GM19240 (cell line): ENCODE measurements at regions not wholly inside any gene's neighbourhood (a gene's known extent, or its start where the extent isn't known, plus 50 kb on each side); places are given as distances from the start of the nearest gene placed in this dataset.

Experiments used
- DNase-seq: peaks from one replicate; pipeline ENCODE4 v3.0.0; 2011; ENCODE audit warnings: low spot score; ENCODE audit not compliant: insufficient read length

GRCh38 chr22:34702279-34702678, 363.7 kb upstream of the ISX start:
- DNase-seq, result no peak

GRCh38 chr22:34709641-34710040, 356.3 kb upstream of the ISX start:
- no peak for DNase-seq

DNA sequence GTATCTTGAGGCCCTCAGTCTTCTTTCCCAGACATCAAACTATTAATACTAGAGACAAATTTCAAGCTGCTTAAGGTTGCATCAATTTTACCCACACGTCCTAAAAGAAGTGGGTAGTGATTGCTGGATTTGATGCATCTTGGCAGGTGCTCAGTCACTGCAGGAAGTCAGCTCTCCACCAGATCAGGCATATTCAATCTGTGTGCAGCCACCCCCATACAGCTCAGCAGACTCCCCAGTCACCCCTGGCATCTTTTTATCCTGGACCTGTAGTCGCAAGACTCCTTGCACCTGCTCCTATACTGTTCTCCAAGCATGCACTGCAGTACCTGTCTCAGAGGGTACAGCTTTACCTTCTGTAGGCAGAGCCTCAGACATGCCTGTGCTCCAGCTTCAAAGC, 343.1 kb upstream of the ISX start:
- no peak for DNase-seq

GRCh38 chr22:34736081-34736480, 329.9 kb upstream of the ISX start:
- no peak for DNase-seq

DNA sequence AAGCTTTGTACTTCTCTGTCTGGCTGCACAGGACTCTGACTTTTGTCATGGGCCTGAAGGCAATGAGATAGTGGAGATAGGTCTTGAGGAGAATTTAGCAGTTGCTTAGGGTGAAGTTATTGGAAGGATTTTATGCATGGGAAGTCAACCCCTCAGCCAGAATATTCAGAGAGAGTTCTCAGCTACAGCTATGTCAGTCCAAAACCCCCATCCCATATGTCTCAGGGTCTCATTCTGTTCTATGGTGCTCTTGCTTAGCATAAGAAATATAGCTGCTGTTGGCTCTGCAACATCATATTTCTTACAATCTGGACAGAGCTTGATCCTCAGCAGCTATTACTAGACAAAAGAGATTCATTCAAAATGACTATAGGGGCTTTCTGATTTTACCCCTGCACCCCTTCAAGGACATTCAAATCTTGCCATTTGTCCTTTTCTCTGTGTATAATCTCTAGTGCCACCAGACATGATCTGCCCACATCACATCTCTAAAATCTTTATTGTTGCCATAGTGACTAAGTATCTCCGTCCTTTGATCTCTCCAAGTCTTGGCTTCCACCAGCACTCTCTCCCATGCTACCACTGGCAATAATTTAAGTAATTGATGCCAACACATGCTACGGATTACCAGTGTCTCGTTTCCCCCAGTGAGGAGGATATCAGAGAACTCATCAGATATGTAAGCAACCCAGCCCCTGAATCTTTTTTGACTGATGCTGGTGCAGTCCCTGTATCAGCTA, 327.1 kb upstream of the ISX start:
- DNase-seq, result no peak

GRCh38 chr22:34743110-34743751, 322.7 kb upstream of the ISX start:
- DNase-seq, result no peak

GRCh38 chr22:34760276-34761008, 305.5 kb upstream of the ISX start:
- DNase-seq, result no peak

DNA sequence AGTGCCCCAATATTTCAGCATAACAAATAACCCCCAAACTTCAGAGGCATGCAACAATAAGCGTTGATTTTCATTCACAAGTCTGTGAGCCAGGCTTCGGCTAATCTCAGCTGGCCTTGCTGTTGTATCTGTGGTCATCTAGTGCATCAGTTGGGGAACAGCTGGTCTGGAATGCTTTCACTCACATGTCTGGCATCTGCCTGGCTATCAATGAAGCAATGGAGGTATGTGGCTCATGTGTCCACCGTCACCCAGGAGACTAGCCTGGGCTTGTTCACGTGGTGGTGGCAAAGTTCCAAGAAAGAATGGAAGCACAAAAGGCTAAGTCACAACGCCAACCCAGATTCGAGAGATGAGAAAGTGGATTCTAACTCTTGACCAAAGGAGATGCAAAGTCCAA, 304.8 kb upstream of the ISX start:
- no peak for DNase-seq

GRCh38 chr22:34763496-34763895, 302.5 kb upstream of the ISX start:
- DNase-seq, result no peak

DNA sequence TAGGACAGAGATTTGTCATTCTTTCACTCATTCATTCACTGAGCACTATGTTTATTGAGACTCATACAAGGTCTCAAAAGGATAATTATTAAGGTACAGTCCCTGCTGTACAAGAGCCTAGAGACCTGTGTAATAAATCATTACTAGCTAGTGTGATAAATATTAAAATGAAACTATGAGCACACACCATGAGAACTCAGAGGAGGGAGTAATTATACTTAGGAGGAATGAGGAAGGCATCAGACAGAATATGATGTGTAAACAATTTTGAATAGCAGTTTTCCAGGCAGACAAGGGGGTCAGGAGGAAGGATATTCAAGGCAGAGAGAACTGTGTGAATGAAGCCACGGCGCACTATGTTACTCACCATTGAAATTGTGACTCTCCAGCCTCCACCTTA, 300.8 kb upstream of the ISX start:
- no peak for DNase-seq

GRCh38 chr22:34769361-34769760, 296.6 kb upstream of the ISX start:
- DNase-seq, result no peak

DNA sequence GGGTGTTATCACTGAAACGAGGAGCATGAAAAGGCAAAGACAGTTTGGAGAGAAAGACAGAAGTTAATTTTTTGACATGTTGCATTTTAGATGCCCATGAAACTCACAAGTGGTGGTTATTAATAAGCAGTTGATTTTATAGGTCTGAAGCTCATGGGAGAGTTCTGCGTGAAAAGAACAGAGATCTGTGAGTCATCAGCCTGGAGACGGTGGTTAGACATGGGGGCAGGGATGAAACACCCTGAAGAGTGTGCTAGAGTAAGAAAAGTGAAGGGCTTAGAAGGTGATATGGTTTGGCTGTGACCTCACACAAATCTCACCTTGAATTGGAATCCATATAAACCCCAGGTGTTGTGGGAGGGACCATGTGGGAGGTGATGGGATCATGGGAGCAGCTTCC, 289.1 kb upstream of the ISX start:
- no peak for DNase-seq

DNA sequence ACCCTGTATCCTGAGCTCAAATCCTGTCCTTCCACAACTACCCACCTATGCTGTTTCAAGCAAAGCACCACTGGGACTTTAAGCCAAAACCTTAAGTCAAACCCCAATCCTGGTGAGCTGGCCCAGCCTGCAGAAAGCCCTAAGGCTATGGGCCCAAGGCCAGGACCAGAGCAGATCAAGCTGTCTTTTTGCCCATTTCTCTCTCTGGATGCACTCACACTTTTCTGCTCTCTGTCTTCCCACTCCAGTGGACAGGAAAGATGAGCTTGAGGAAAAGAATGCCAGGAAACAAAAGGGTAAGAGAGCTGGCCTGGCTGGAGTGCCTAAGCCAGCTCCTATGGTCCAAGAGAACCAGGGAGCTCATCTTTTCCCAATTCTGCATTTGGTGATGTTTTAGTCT, 284.3 kb upstream of the ISX start:
- DNase-seq, result no peak

GRCh38 chr22:34783436-34783835, 282.5 kb upstream of the ISX start:
- no peak for DNase-seq

DNA sequence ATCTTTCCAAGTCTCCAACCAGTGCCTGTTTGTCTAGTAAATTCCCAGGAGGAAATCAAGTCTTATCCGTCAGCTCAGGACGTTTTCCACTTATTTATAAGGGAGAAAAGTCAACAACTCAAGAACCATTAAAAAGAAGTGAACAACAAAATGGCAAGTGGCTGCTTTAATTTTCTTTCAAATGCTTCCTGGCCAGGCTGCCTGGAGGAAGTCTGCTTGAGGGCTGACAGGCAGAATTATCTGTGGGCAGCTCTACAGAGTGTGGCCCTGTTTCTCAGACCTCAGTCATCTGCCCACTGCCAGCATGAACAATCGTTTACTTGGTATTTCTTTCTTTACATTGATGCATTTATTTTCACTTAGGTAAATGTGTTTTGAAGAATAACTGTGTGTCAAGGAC, 281.9 kb upstream of the ISX start:
- DNase-seq, result no peak

DNA sequence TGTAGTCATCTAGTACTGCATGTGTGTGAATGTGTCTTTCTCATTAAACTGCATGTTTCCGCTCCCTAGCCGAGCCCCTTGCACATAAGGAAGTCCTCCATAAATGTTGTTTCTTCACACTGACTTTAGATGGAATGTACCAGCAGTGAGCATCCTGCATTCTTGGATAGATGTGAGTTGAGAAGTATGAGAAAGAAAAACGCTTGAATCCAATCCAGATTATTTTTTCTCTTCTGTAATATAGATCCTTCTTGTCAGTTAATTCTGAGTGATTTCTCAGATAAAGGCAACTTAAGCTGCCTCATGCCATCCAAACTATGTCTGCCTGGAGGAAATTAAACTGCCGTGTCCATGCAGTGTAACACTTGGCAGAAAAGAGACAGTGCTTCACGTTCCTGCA, 268.1 kb upstream of the ISX start:
- DNase-seq, result no peak

GRCh38 chr22:34798605-34799004, 267.4 kb upstream of the ISX start:
- no peak for DNase-seq

- no peak for DNase-seq
Observed at GRCh38 chr22:34800260-34800980, 265.5 kb upstream of the ISX start.

DNA sequence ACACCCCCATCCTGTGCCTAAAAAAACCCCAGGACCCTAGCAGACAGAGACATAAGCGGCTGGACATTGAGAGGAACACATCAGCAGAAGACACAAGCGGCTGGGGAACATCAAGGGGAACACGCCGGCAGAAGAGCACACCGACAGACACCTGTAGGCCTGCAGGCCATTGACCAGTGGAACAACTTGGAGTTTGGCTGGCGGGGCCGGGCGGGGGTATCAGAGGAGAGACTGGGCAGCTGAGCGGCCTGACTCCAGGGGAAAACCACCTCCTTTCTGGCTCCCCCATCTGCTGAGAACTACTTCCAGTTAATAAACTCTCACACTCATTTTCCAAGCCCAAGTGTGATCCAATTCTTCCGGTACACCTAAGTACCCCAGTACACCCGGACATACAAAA, 264.7 kb upstream of the ISX start:
- no peak for DNase-seq

DNA sequence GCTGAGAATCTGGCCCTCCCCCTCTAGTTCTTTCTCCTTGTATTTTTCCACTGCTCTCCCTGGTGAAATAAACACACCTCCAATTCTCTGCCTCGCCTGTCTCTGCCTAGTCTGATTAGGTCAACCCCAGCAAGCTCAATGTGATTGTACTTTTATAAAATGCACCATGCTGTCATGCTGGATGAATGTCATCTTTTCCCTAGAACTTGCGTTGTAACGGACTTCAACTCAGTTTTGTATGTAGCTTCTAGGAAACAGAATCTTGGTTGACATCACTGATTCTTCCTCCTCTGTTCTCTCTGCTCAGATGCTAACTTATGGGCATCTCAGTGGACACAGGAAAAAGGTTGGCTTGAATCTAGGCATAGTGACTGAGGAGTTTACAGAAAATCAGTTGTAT, 261.9 kb upstream of the ISX start:
- no peak for DNase-seq

- no peak for DNase-seq
Observed at GRCh38 chr22:34804604-34805003, 261.4 kb upstream of the ISX start.

DNA sequence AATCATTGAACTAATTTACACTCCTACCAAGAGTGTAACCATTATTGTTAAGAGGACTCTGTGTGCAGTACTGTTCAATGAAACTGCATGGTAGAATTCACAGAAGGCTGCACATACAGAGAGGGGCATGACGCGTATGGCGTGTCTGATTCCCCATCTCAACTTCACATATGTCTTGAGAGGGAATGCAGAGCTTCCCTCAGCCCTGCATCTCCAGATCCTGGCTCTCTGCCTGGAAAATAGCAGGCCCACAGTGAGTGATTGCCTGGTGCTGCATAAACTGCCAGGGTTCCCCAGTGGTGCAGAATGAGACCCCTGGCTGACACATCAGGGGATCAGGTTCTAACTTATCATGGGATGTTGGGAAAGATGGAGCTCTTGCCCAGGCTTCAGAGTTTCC, 260.2 kb upstream of the ISX start:
- no peak for DNase-seq
